ENCODE measurements at regions not wholly inside any gene's neighbourhood (a gene's known extent, or its start where the extent isn't known, plus 50 kb on each side); places are given as distances from the start of the nearest gene placed in this dataset.

DNA sequence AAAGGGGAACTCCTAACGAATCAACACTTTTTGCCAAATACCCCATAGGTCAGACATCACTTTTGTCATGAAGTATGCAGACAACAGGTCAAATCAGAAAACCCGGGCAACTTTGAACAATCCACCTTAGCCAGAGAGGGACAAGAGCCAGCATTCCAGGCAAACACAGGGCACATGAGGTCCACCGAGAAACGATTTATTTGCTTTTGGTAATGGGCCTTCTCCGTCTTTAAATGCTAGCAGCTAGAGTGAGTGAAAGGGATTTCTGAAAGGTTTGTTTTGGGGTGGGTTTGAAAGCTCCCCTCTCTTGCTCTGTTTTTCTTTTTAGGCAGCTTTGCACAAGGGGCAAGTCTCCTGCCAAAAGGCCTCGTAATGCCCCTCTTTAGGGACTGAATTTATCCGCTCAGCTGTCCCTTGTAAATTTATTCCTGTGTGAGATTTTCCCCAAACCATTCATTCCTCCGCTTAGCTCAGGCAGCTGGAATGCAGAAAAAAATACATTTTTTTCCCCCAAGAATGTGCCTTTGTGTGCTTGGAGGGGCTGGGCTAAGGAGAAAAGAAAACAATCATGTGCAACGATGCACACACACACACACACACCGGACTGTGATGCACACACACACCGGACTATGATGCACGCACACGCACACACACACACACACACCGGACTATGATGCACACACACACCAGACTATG is 196.9 kb downstream of the SNX19 start:
- H3K4me3 Mint-ChIP-seq = no peak overlapping the region
- intact Hi-C loops (cut with micrococcal nuclease) = no loop called here
- no peaks in the 10 kb centered on the region for H3K9me3 Mint-ChIP-seq
- ATAC-seq (ENCODE audit: low read depth) (no peak), DNase-seq (no peak)
- H3K27ac Mint-ChIP-seq = no peak overlapping the region
- TF ChIP-seq CTCF (IDR thresholded peaks at IDR 0.05) = no peak
- no peaks in the 10 kb centered on the region for H3K4me1 Mint-ChIP-seq
- POLR2A ChIA-PET = interaction anchor here (0.7 kb wide), 1 partner anchor 257 kb away, joined by 6 read pairs; no protein-coding TSS in a partner anchor
- CTCF ChIA-PET = no interaction called here
- H3K36me3 Mint-ChIP-seq (ENCODE audit: low read depth) = no peaks in the 10 kb centered on the region
- H3K27me3 Mint-ChIP-seq = peaks cover 2% of the 10 kb centered on the region

- TF ChIP-seq CTCF (IDR thresholded peaks at IDR 0.05) = no peak
- intact Hi-C loops (cut with micrococcal nuclease) = no loop called here
- ChIA-PET CTCF (no interaction called here), POLR2A (no interaction called here)
- Mint-ChIP-seq H3K27me3 (peaks cover 1% of the 10 kb centered on the region), H3K4me1 (no peaks in the 10 kb centered on the region), H3K36me3 (ENCODE audit: low read depth) (no peaks in the 10 kb centered on the region), H3K4me3 (no peak overlapping the region), H3K9me3 (no peaks in the 10 kb centered on the region), H3K27ac (no peak overlapping the region)
- ATAC-seq (ENCODE audit: low read depth) (no peak), DNase-seq (no peak)
Observed at GRCh38 chr11:130720232-130721022, 195.9 kb downstream of the SNX19 start.

- Mint-ChIP-seq H3K4me3 (no peak overlapping the region), H3K36me3 (ENCODE audit: low read depth) (no peaks in the 10 kb centered on the region), H3K4me1 (no peaks in the 10 kb centered on the region), H3K27ac (no peak overlapping the region), H3K9me3 (no peaks in the 10 kb centered on the region), H3K27me3 (no peaks in the 10 kb centered on the region)
- no peak for TF ChIP-seq CTCF (IDR thresholded peaks at IDR 0.05)
- ChIA-PET CTCF (no interaction called here), POLR2A (no interaction called here)
- intact Hi-C loops (cut with micrococcal nuclease) = no loop called here
- ATAC-seq (ENCODE audit: low read depth) = no peak
- no peak for DNase-seq
Observed at GRCh38 chr11:130721023-130721681, 195.1 kb downstream of the SNX19 start.

GRCh38 chr11:130721736-130722135 is 194.5 kb downstream of the SNX19 start:
- ATAC-seq (ENCODE audit: low read depth) = no peak
- CTCF ChIA-PET = no interaction called here

More at GRCh38 chr11:130721736-130722135, 194.5 kb downstream of the SNX19 start:
- Mint-ChIP-seq H3K27me3 (no peaks in the 10 kb centered on the region), H3K36me3 (ENCODE audit: low read depth) (no peaks in the 10 kb centered on the region), H3K4me1 (no peaks in the 10 kb centered on the region), H3K27ac (no peak overlapping the region), H3K4me3 (no peak overlapping the region), H3K9me3 (no peaks in the 10 kb centered on the region)
- intact Hi-C loops (cut with micrococcal nuclease) = no loop called here
- POLR2A ChIA-PET = no interaction called here
- no peak for TF ChIP-seq CTCF (IDR thresholded peaks at IDR 0.05)
- no peak for DNase-seq

Measured in activated B cell treated with CpG ODN at 0.5 μM for 24 hours (primary cell).